ENCODE measurements at regions not wholly inside any gene's neighbourhood (a gene's known extent, or its start where the extent isn't known, plus 50 kb on each side); places are given as distances from the start of the nearest gene placed in this dataset.

GRCh38 chr2:104438481-104438880 lies 415.4 kb upstream of the POU3F3 start:
- peaks cover 1% of the 10 kb centered on the region for H3K27me3 ChIP-seq (ENCODE audit: insufficient read depth, poor library complexity, severe bottlenecking)
- no peak for DNase-seq (ENCODE audit: low read depth in 1 of 2, low spot score in 1 of 2)
- no peak for TF ChIP-seq POLR2AphosphoS5 (IDR thresholded peaks at IDR 0.05; ENCODE audit: low read depth)
- no peak for TF ChIP-seq CTCF (IDR thresholded peaks at IDR 0.05; ENCODE audit: insufficient read depth, low read length)
- no peak for TF ChIP-seq REST (IDR thresholded peaks at IDR 0.05; ENCODE audit: insufficient replicate concordance, low read depth)
- TF ChIP-seq GABPA (IDR thresholded peaks at IDR 0.05; ENCODE audit: low read depth) = no peak
- TF ChIP-seq SPI1 (IDR thresholded peaks at IDR 0.05; ENCODE audit: borderline replicate concordance, low read depth) = no peak
- no peak overlapping the region for H3K27ac ChIP-seq (replicated peaks)
- no peak overlapping the region for H3K4me3 ChIP-seq (replicated peaks; ENCODE audit: insufficient read depth, low read length)

- H3K4me3 ChIP-seq (replicated peaks; ENCODE audit: insufficient read depth, low read length) = no peak overlapping the region
- TF ChIP-seq POLR2AphosphoS5 (IDR thresholded peaks at IDR 0.05; ENCODE audit: low read depth) (peak; percentile 38; the same call in 1 of the 2 replicates), CTCF (IDR thresholded peaks at IDR 0.05; ENCODE audit: insufficient read depth, low read length) (peak; percentile 33), REST (IDR thresholded peaks at IDR 0.05; ENCODE audit: insufficient replicate concordance, low read depth) (no peak), GABPA (IDR thresholded peaks at IDR 0.05; ENCODE audit: low read depth) (no peak), SPI1 (IDR thresholded peaks at IDR 0.05; ENCODE audit: borderline replicate concordance, low read depth) (peak; percentile 83)
- peak; percentile 10 to 69 for DNase-seq (ENCODE audit: low read depth in 1 of 2, low spot score in 1 of 2)
- no peaks in the 10 kb centered on the region for H3K27me3 ChIP-seq (ENCODE audit: insufficient read depth, poor library complexity, severe bottlenecking)
- H3K27ac ChIP-seq (replicated peaks) = no peak overlapping the region
These were observed 410.8 kb upstream of the POU3F3 start for GRCh38 chr2:104443145-104443544.

GRCh38 chr2:104444392-104444791 lies 409.5 kb upstream of the POU3F3 start:
- Histone ChIP-seq H3K27ac (replicated peaks) (no peak overlapping the region), H3K4me3 (replicated peaks; ENCODE audit: insufficient read depth, low read length) (no peak overlapping the region), H3K27me3 (ENCODE audit: insufficient read depth, poor library complexity, severe bottlenecking) (no peaks in the 10 kb centered on the region)
- no peak for DNase-seq (ENCODE audit: low read depth in 1 of 2, low spot score in 1 of 2)
- no peak for TF ChIP-seq POLR2AphosphoS5 (IDR thresholded peaks at IDR 0.05; ENCODE audit: low read depth)
- no peak for TF ChIP-seq CTCF (IDR thresholded peaks at IDR 0.05; ENCODE audit: insufficient read depth, low read length)
- TF ChIP-seq SPI1 (IDR thresholded peaks at IDR 0.05; ENCODE audit: borderline replicate concordance, low read depth) = no peak
- no peak for TF ChIP-seq REST (IDR thresholded peaks at IDR 0.05; ENCODE audit: insufficient replicate concordance, low read depth)
- TF ChIP-seq GABPA (IDR thresholded peaks at IDR 0.05; ENCODE audit: low read depth) = no peak

Measured in HL-60 (cell line).